Large intestine (tissue), 3 donors: ENCODE measurements at regions not wholly inside any gene's neighbourhood (a gene's known extent, or its start where the extent isn't known, plus 50 kb on each side); places are given as distances from the start of the nearest gene placed in this dataset.
A peak's percentile ranks its signal among the peaks of the same experiment; 100 is the strongest.

Source experiments
- DNase-seq, 2 donors: peaks; one replicate each; pipeline versions ENCODE4 v3.0.0 to v3.0.0-alpha.2; 2013
- H3K27ac ChIP-seq: one replicate; pipeline ENCODE4 v1.5.1; 2013; ENCODE audit warnings: low read length
- H3K27me3 ChIP-seq: 2 replicates; pipeline ENCODE4 v1.6.1; 2013; ENCODE audit warnings: low read length; ENCODE audit not compliant: control insufficient read depth, insufficient read depth
- H3K36me3 ChIP-seq: 2 replicates; pipeline ENCODE4 v1.6.1; 2013; ENCODE audit warnings: low read length; ENCODE audit not compliant: control insufficient read depth, insufficient read depth
- H3K4me1 ChIP-seq: one replicate; pipeline ENCODE4 v1.6.1; 2013; ENCODE audit warnings: low read length; ENCODE audit not compliant: control insufficient read depth, insufficient read depth
- H3K4me3 ChIP-seq: one replicate; pipeline ENCODE4 v1.5.1; 2013; ENCODE audit warnings: low read length
- H3K9me3 ChIP-seq: one replicate; pipeline ENCODE4 v1.6.1; 2013; ENCODE audit warnings: mild to moderate bottlenecking, low read depth, low read length, moderate library complexity; ENCODE audit not compliant: control insufficient read depth
- WGBS: methylation state at CpG from one replicate; pipeline ENCODE4 v1.1.5; 2013; ENCODE audit warnings: low lambda C conversion rate; ENCODE audit not compliant: insufficient coverage; 5-methylcytosine and 5-hydroxymethylcytosine counted together

DNA sequence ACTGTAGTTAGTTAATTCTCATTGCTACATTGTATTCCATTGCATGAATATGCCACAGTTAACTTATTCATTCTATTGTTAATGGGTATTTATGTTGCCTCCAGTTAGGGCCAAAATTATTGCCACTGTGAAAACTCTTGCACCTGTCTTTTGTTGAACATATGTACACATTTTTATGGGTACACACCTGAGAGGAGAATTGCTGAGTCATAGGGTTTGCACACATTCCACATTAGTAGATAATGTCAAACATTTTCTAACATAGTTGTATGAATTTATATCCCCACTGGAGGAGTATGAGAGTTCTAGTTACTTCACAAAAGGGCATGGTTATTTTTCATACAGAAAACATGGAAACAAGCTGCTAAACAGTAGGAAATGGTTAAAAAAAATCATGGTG lies 338.4 kb downstream of the FOXO1 start:
- H3K36me3 ChIP-seq, result no peaks in the 10 kb centered on the region
- H3K27me3 ChIP-seq, result peaks cover 3% of the 10 kb centered on the region
- no peaks in the 10 kb centered on the region for H3K4me1 ChIP-seq
- no peaks in the 10 kb centered on the region for H3K9me3 ChIP-seq
- no peak overlapping the region for H3K4me3 ChIP-seq
- no peak for DNase-seq
- no peak overlapping the region for H3K27ac ChIP-seq

DNA sequence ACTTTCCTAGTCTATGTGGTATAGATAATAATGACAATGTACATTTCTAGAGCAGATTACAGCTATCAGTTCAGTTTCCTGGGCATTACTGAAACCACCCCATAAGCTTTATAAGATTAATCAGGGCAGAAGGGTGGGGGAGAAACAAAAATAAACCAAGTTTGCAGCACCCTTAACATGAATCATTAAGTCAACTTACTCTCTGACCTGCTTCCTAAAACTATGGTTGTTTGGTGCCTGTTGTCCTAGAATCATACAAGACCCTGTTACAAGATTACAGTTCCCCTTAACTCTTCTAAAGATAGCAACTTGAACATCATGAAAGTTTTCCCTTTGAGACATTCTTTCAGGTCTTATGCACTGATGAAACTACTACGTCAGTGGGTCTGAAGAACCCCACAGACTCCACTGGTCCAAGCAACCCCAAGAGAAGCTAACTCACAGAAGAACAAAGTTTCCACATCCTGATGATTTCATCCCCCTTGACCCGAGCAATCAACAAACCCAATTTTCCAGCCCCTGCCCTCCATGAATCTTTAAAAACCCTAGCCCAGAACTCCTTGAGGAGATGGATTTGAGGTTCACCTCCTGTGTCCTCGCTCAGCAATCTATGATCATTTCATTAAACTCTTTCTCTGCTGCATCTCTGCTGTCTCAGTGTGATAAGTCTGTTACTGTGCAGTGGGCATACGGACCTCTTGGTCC lies 336.5 kb downstream of the FOXO1 start:
- WGBS, result no CpG with 5 or more reads among the region's 4 CpGs
- H3K4me3 ChIP-seq, result no peak overlapping the region
- no peaks in the 10 kb centered on the region for H3K4me1 ChIP-seq
- H3K27ac ChIP-seq, result no peak overlapping the region
- DNase-seq, result no peak
- no peaks in the 10 kb centered on the region for H3K36me3 ChIP-seq
- no peaks in the 10 kb centered on the region for H3K9me3 ChIP-seq
- H3K27me3 ChIP-seq, result peaks cover 3% of the 10 kb centered on the region

DNA sequence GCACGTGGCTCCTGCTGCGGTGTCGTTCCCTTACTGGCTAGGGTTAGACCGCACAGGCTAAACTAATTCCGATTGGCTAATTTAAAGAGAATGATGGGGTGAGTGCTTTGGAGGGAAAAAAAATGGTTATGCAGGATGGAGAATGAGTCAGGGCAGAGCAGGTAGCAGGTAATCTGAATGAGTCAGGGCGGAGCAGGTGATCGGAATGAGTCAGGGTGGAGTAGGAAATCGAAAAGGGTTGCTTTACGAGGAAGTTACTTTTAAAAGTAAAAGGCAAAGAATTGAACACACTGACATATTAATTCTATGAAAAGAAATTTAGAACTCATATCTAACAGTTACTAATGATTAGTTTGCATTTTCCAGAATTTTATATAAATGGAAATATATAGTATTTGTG lies 335.5 kb downstream of the FOXO1 start:
- Histone ChIP-seq H3K36me3 (no peaks in the 10 kb centered on the region), H3K9me3 (no peaks in the 10 kb centered on the region), H3K4me1 (no peaks in the 10 kb centered on the region), H3K4me3 (no peak overlapping the region), H3K27me3 (no peaks in the 10 kb centered on the region), H3K27ac (no peak overlapping the region)
- 100% methylated on average over 2 of the region's 9 CpGs for WGBS
- DNase-seq, result no peak

DNA sequence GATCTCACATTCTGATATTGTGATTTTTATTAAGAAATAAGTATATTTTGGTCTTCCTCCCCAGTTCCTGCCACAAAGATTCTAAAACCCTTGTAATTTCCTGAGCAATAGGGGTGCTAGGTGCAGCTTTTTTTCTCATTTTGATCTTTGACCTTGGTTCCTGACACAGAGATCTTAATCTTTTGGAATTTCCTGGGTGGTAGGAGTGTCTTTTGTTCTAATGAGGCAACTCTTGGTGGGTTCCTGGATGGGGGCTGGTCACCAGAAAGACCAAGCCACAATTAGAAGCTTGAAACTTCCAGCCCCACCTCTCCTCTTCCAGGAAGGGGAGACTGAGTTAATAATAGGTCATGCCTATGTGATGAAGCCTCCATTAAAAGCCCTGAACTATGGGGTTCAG lies 334.6 kb downstream of the FOXO1 start:
- H3K4me3 ChIP-seq, result no peak overlapping the region
- no peaks in the 10 kb centered on the region for H3K9me3 ChIP-seq
- H3K27me3 ChIP-seq, result no peaks in the 10 kb centered on the region
- H3K27ac ChIP-seq, result no peak overlapping the region
- peaks cover 4% of the 10 kb centered on the region for H3K4me1 ChIP-seq
- no peaks in the 10 kb centered on the region for H3K36me3 ChIP-seq
- DNase-seq, result no peak

DNA sequence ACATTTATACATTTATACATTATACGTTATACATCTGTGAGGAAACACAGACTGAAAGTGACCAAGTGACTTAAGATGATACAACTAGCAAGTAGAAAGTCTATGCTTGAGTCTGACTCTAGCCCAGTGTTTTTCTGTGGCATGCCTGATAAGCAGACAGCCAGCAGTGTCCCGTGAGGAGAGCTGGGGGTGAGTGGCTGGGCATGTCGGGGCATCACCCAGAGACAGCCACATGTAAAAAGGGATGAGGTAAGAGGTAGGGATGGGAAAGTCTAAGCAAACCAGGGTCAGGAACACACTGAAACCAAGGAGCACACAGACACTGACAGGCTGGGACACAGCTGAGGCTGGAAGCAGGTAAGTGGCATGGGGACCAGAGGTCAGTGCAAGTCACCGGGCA lies 333.2 kb downstream of the FOXO1 start:
- DNase-seq, result no peak
- peaks cover 4% of the 10 kb centered on the region for H3K4me1 ChIP-seq
- no CpG with 5 or more reads among the region's 4 CpGs for WGBS
- no peaks in the 10 kb centered on the region for H3K9me3 ChIP-seq
- H3K4me3 ChIP-seq, result no peak overlapping the region
- H3K27me3 ChIP-seq, result no peaks in the 10 kb centered on the region
- H3K36me3 ChIP-seq, result no peaks in the 10 kb centered on the region
- no peak overlapping the region for H3K27ac ChIP-seq

DNA sequence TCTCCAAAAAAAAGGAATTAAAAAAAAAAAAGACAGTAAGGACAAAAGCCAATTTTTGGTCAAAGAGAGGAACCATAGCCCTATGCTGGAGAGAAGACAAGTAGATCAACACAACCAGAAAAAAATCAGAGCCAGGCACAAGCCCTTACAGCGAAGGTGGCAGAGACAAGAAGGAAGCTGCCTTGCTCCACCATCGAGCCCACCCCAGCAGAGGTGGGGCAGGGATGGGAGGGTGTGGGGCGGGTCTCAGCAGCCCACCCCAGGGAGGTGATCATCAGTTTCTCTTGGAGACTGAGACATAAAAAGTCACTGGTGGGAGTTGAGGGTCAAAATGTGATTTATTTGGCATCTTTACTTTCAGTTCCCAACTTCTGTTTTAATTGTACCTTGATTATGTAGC lies 332.4 kb downstream of the FOXO1 start:
- Histone ChIP-seq H3K36me3 (no peaks in the 10 kb centered on the region), H3K9me3 (no peaks in the 10 kb centered on the region), H3K4me3 (no peak overlapping the region), H3K27me3 (no peaks in the 10 kb centered on the region), H3K27ac (no peak overlapping the region), H3K4me1 (peaks cover 4% of the 10 kb centered on the region)
- WGBS, result no CpG with 5 or more reads among the region's 3 CpGs
- no peak for DNase-seq

DNA sequence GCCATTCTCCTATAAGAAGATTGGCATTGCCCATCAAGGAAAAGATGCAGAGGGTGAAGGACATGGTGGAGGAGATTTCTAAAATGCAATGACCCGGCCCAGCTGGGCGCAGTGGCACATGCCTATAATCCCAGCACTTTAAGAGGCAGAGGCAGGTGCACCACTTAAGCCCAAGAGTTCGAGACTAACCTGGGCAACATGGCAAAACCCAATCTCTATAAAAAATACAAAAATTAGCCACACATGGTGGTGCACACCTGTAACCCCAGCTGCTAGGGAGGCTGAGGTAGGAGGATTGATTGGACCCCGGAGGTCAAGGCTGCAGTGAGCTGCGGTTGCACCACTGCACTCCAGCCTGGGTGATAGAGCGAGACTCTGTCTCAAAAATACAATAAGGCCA lies 331.8 kb downstream of the FOXO1 start:
- H3K36me3 ChIP-seq, result no peaks in the 10 kb centered on the region
- DNase-seq, result no peak
- no peak overlapping the region for H3K27ac ChIP-seq
- no peak overlapping the region for H3K4me3 ChIP-seq
- peaks cover 4% of the 10 kb centered on the region for H3K4me1 ChIP-seq
- H3K9me3 ChIP-seq, result no peaks in the 10 kb centered on the region
- H3K27me3 ChIP-seq, result no peaks in the 10 kb centered on the region
- no CpG with 5 or more reads among the region's 6 CpGs for WGBS

DNA sequence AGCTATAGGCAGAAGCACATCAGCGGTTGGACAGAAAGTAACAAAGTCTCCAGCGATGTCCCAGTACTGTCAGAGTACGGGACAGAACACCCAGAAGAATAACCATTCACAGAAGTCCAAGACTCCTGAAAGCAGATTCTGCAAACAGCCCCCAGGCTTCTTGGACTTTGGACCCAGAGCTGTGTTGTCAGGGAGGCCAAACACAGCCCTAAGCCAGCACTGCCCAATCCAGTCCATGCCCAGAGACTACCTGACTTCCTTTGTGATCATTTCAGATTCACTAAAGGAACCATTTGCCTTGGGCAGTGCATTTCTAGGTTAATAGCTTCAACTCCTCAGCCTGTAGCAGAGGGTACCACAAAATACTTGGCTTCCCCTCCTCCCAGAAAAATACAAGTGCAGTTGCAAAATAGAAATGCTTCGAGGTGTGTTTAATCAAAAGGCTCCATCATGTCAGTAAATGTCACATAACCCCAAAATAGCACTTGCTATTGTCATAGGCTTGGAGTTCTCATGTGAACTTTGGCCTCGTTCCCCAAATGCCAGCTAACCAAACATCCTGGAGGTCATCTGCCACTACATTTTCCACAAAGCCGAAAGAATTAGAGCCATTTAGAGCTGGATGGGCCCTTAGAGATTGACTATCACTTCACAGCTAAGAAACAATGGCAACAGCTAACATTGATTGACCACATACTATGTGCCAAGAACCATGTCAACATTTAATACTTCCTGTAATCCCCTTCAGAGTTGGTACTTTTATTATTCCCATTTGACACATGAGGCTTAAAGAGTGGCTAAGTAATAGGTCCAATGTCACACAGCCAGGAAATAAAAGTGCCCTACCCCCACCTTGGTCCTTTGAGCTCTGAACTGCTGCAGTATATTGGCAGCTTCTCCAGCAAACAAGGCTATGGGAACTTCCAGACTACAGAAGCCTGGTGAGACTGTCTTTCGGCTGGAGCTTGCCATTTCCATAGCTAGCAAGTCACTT lies 329.9 kb downstream of the FOXO1 start:
- Histone ChIP-seq H3K36me3 (no peaks in the 10 kb centered on the region), H3K9me3 (no peaks in the 10 kb centered on the region), H3K27me3 (no peaks in the 10 kb centered on the region), H3K4me1 (peaks cover 4% of the 10 kb centered on the region), H3K27ac (no peak overlapping the region), H3K4me3 (no peak overlapping the region)
- WGBS, result 62% methylated on average over 2 of the region's 7 CpGs
- peak; percentile 33 to 48 for DNase-seq

DNA sequence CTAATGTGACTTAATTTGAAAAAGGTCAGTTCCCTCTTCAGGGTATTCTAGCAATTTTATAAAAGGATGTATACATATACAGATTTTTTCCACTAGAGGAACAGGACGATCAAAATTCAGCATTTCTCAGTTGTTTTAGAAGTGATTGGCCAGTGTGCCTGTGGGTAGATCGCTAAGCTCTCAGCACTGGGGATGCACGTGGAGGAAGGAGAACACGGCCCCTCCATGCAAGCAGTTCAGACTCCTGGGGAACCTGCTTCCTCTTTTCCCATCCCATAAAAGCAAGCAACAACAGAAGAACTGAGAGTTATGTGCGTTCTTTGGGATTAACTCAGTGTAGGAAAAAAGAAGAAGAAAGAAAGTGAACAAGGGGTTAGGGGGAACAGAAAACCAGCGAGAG lies 328.8 kb downstream of the FOXO1 start:
- Histone ChIP-seq H3K4me1 (peaks cover 4% of the 10 kb centered on the region), H3K9me3 (no peaks in the 10 kb centered on the region), H3K27me3 (no peaks in the 10 kb centered on the region), H3K36me3 (no peaks in the 10 kb centered on the region), H3K27ac (no peak overlapping the region), H3K4me3 (no peak overlapping the region)
- 100% methylated on average over 2 of the region's 6 CpGs for WGBS
- no peak for DNase-seq

DNA sequence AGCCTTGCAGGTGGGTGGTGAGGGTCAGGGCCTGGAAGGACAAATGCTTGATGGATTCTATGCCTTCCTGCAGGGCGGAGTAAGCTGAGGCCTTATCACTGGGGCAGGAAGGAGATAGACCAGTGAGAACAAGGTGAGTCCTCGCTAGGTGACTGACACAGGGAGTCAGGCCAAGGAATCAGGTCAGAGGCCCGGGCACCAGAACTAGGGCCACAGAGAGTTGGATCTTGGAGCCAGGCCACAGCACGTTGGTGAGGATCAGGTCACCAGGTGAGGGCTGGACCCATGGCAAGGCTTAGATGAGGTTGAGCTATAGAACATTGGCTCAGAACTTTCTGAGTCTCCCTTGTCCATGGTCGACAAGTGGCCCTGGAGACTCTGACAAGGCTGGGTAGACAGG lies 328.2 kb downstream of the FOXO1 start:
- Histone ChIP-seq H3K27ac (no peak overlapping the region), H3K9me3 (no peaks in the 10 kb centered on the region), H3K4me3 (no peak overlapping the region), H3K27me3 (no peaks in the 10 kb centered on the region), H3K36me3 (no peaks in the 10 kb centered on the region), H3K4me1 (peaks cover 4% of the 10 kb centered on the region)
- WGBS, result no CpG with 5 or more reads among the region's 5 CpGs
- no peak for DNase-seq
